Keratinocyte (primary cell): ENCODE measurements at regions not wholly inside any gene's neighbourhood (a gene's known extent, or its start where the extent isn't known, plus 50 kb on each side); places are given as distances from the start of the nearest gene placed in this dataset.

Experiments used
- DNase-seq: peaks from one replicate; pipeline ENCODE4 v3.0.0-alpha.2; 2011; ENCODE audit warnings: low read depth, missing footprints, low spot score
- FAIRE-seq: peaks from 2 replicates; lab custom pipeline; 2011; peaks lifted over from hg19 to GRCh38; lab: Jason Lieb, UNC
- H2AFZ ChIP-seq: 2 replicates; pipeline ENCODE4 v1.6.0; 2012; ENCODE audit warnings: low read length, control low read depth, inconsistent platforms; ENCODE audit not compliant: control insufficient read depth
- H3K27ac ChIP-seq: 2 replicates; pipeline ENCODE4 v1.5.1; 2011; ENCODE audit warnings: low read length; ENCODE audit not compliant: control insufficient read depth, insufficient read depth
- H3K27me3 ChIP-seq: 3 replicates; pipeline ENCODE4 v1.6.0; 2011; ENCODE audit warnings: low read length; ENCODE audit not compliant: control insufficient read depth, insufficient read depth; ENCODE audit errors: extremely low read depth
- H3K36me3 ChIP-seq, 2 experiments: 2 replicates in 1 of 2; 3 replicates in 1 of 2; pipeline ENCODE4 v1.5.1; 2011; ENCODE audit warnings: low read length in 2 of 2, mild to moderate bottlenecking in 1 of 2; ENCODE audit not compliant: control insufficient read depth in 2 of 2, insufficient read depth in 2 of 2; ENCODE audit errors: extremely low read depth in 1 of 2
- H3K4me1 ChIP-seq: 3 replicates; pipeline ENCODE4 v1.5.1; 2011; ENCODE audit warnings: low read length; ENCODE audit not compliant: control insufficient read depth, insufficient read depth; ENCODE audit errors: extremely low read depth
- H3K4me2 ChIP-seq: 3 replicates; pipeline ENCODE4 v1.6.0; 2011; ENCODE audit warnings: low read depth, low read length; ENCODE audit not compliant: control insufficient read depth, insufficient read depth; ENCODE audit errors: extremely low read depth
- H3K4me3 ChIP-seq, 3 experiments: fragments of 200-600 bp in 1 of 3; sonication (generic) in 1 of 3; 2 replicates in 2 of 3; 3 replicates in 1 of 3; pipeline ENCODE4 v1.5.1; 2011 to 2016; ENCODE audit warnings: low read length in 3 of 3, mild to moderate bottlenecking in 3 of 3, control low read depth in 2 of 3, inconsistent platforms in 1 of 3, low read depth in 1 of 3, mixed read lengths in 1 of 3, mixed run types in 1 of 3, moderate library complexity in 1 of 3; ENCODE audit not compliant: control insufficient read depth in 2 of 3, insufficient read depth in 2 of 3; ENCODE audit errors: extremely low read depth in 1 of 3
- H3K79me2 ChIP-seq: 2 replicates; pipeline ENCODE4 v1.6.0; 2012; ENCODE audit warnings: low read length; ENCODE audit not compliant: control insufficient read depth, insufficient read depth
- H3K9ac ChIP-seq: 3 replicates; pipeline ENCODE4 v1.6.0; 2011; ENCODE audit warnings: low read length; ENCODE audit not compliant: control insufficient read depth, insufficient read depth; ENCODE audit errors: extremely low read depth
- H3K9me1 ChIP-seq: 3 replicates; pipeline ENCODE4 v1.6.0; 2011; ENCODE audit warnings: low read length; ENCODE audit not compliant: control insufficient read depth, insufficient read depth; ENCODE audit errors: extremely low read depth
- H3K9me3 ChIP-seq: 2 replicates; pipeline ENCODE4 v1.5.1; 2012; ENCODE audit warnings: low read depth, low read length; ENCODE audit not compliant: control insufficient read depth
- H4K20me1 ChIP-seq: 3 replicates; pipeline ENCODE4 v1.6.0; 2011; ENCODE audit warnings: low read length; ENCODE audit not compliant: control insufficient read depth, insufficient read depth; ENCODE audit errors: extremely low read depth
- CTCF ChIP-seq, 3 experiments: IDR thresholded peaks in 1 of 3; conservative IDR thresholded peaks in 1 of 3; optimal IDR thresholded peaks in 1 of 3; 2 replicates in 2 of 3; 3 replicates in 1 of 3; pipeline versions ENCODE3 to v1.5.1; 2011; ENCODE audit warnings: low read length in 3 of 3, mild to moderate bottlenecking in 3 of 3, moderate library complexity in 2 of 3, control low read depth in 1 of 3, inconsistent platforms in 1 of 3; ENCODE audit not compliant: insufficient read depth in 2 of 3; ENCODE audit errors: extremely low read depth in 1 of 3
- EZH2 ChIP-seq: IDR thresholded peaks from one replicate; pipeline ENCODE4 v1.6.1; 2012; ENCODE audit warnings: inconsistent platforms, mild to moderate bottlenecking, low read length, moderate library complexity
- dilution Hi-C: fragments of 300-500 bp; cut with MboI; formaldehyde crosslinking; loops from one replicate; pipeline ENCODE4 v1.7.0; 2020; ENCODE audit warnings: low sequenced_read_pairs; ENCODE audit not compliant: extremely low pct_ligation_motif_present

GRCh38 chr15:101578443-101578894 is 73.7 kb downstream of the TM2D3 start:
- Histone ChIP-seq H3K9me3 (no peaks in the 10 kb centered on the region), H3K36me3 (no peaks in the 10 kb centered on the region), H3K27ac (no peak overlapping the region), H3K27me3 (no peaks in the 10 kb centered on the region), H3K4me3 (no peak overlapping the region), H3K9me1 (no peaks in the 10 kb centered on the region), H3K9ac (no peak overlapping the region), H2AFZ (no peak overlapping the region), H3K4me1 (peaks cover 29% of the 10 kb centered on the region), H4K20me1 (no peaks in the 10 kb centered on the region), H3K79me2 (no peaks in the 10 kb centered on the region), H3K4me2 (no peak overlapping the region)
- DNase-seq = no peak
- no peak for FAIRE-seq
- dilution Hi-C loops = no loop called here
- TF ChIP-seq EZH2 = no peak
- peak; percentile 40 to 80 (median 72) for TF ChIP-seq CTCF (optimal IDR thresholded peaks at IDR 0.05 in 1 of 3, IDR thresholded peaks at IDR 0.05 in 1 of 3, conservative IDR thresholded peaks at IDR 0.05 in 1 of 3; ENCODE audit: extremely low read depth in 1 of 3, insufficient read depth in 2 of 3, low read length in 3 of 3)

GRCh38 chr15:101573951-101574350 is 78.2 kb downstream of the TM2D3 start:
- Histone ChIP-seq H3K9me3 (no peaks in the 10 kb centered on the region), H3K4me1 (peaks cover 19% of the 10 kb centered on the region), H3K27ac (no peak overlapping the region), H2AFZ (no peak overlapping the region), H3K27me3 (no peaks in the 10 kb centered on the region), H3K4me2 (no peak overlapping the region), H3K79me2 (no peaks in the 10 kb centered on the region), H3K9ac (no peak overlapping the region), H3K36me3 (no peaks in the 10 kb centered on the region), H3K9me1 (no peaks in the 10 kb centered on the region), H3K4me3 (no peak overlapping the region), H4K20me1 (no peaks in the 10 kb centered on the region)
- FAIRE-seq = no peak
- no peak for DNase-seq
- dilution Hi-C loops = no loop called here
- no peak for TF ChIP-seq EZH2
- no peak for TF ChIP-seq CTCF (optimal IDR thresholded peaks at IDR 0.05 in 1 of 3, IDR thresholded peaks at IDR 0.05 in 1 of 3, conservative IDR thresholded peaks at IDR 0.05 in 1 of 3; ENCODE audit: extremely low read depth in 1 of 3, insufficient read depth in 2 of 3, low read length in 3 of 3)
